GM12878 (cell line): ENCODE measurements at regions not wholly inside any gene's neighbourhood (a gene's known extent, or its start where the extent isn't known, plus 50 kb on each side); places are given as distances from the start of the nearest gene placed in this dataset.

Source experiments
- ATAC-seq: fragments of 200-7000 bp; cut with Tn5 transposase; 3 replicates; pipeline ENCODE4 v1.9.1; 2020; ENCODE audit warnings: mild to moderate bottlenecking, moderate library complexity
- BruUV-seq: library from RNA; stranded (reverse); fragments of 400-500 nt; replicated peaks from 2 replicates; lab custom pipeline; 2021; lab: Mats Ljungman, UMichigan
- CTCF ChIA-PET: fragments of 300-600 bp; sonication (Branson Sonifier 250); formaldehyde crosslinking; extraction: SDS; loops from one replicate; lab custom pipeline; 2021; ENCODE audit warnings: inconsistent platforms; lab: Yijun Ruan, JAX
- POLR2A ChIA-PET: fragments of 350-600 bp; formaldehyde crosslinking; extraction: SDS; loops from one replicate; lab custom pipeline; 2021; ENCODE audit warnings: inconsistent platforms; lab: Charles Lee
- RAD21 ChIA-PET: fragments of 300-600 bp; sonication (Branson Sonifier 250); formaldehyde crosslinking; loops from one replicate; lab custom pipeline; 2023; ENCODE audit warnings: antibody characterized with exemption; ENCODE audit not compliant: unreplicated experiment; lab: Charles Lee
- SMC1A ChIA-PET: fragments of 300-600 bp; sonication (Branson Sonifier 250); formaldehyde crosslinking; loops from one replicate; lab custom pipeline; 2023; ENCODE audit not compliant: unreplicated experiment, uncharacterized antibody; lab: Charles Lee
- DNase-seq: peaks from one replicate; pipeline ENCODE4 v3.0.0-alpha.2; 2011; ENCODE audit warnings: low read depth, low spot score
- FAIRE-seq: peaks from 3 replicates; lab custom pipeline; 2011; peaks lifted over from hg19 to GRCh38; lab: Jason Lieb, UNC
- H2AFZ ChIP-seq: 2 replicates; pipeline ENCODE4 v1.6.0; 2011; ENCODE audit warnings: low read depth, low read length, control low read depth; ENCODE audit not compliant: control insufficient read depth
- H3K27ac ChIP-seq: 2 replicates; pipeline ENCODE4 v1.5.1; 2011; ENCODE audit warnings: control low read depth; ENCODE audit not compliant: control insufficient read depth, insufficient read depth
- H3K27me3 ChIP-seq, 2 experiments: replicated peaks in 1 of 2; 2 replicates each; pipeline versions ENCODE4 v1.6.0 to v1.6.1; 2011; ENCODE audit warnings: low read length in 1 of 2; ENCODE audit not compliant: control insufficient read depth in 2 of 2, insufficient read depth in 2 of 2
- H3K36me3 ChIP-seq, 2 experiments: 2 replicates each; pipeline ENCODE4 v1.5.1; 2011; ENCODE audit warnings: low read length in 1 of 2; ENCODE audit not compliant: control insufficient read depth in 2 of 2, insufficient read depth in 2 of 2
- H3K4me1 ChIP-seq: 2 replicates; pipeline ENCODE4 v1.6.1; 2011; ENCODE audit warnings: mild to moderate bottlenecking, low read length, moderate library complexity, mixed read lengths; ENCODE audit not compliant: control insufficient read depth, insufficient read depth
- H3K4me2 ChIP-seq: 2 replicates; pipeline ENCODE4 v1.6.0; 2011; ENCODE audit warnings: control low read depth; ENCODE audit not compliant: control insufficient read depth, insufficient read depth
- H3K4me3 ChIP-seq: fragments of 200-600 bp; sonication (generic); 2 replicates; pipeline ENCODE4 v1.5.1; 2016
- H3K79me2 ChIP-seq: 2 replicates; pipeline ENCODE4 v1.6.0; 2011; ENCODE audit warnings: low read length; ENCODE audit not compliant: control insufficient read depth, insufficient read depth
- H3K9ac ChIP-seq: 2 replicates; pipeline ENCODE4 v1.8.0; 2011; ENCODE audit warnings: low read length, control low read depth, mixed read lengths; ENCODE audit not compliant: control insufficient read depth, insufficient read depth
- H3K9me3 ChIP-seq: replicated peaks from 3 replicates; pipeline ENCODE4 v1.5.1; 2011; ENCODE audit warnings: mild to moderate bottlenecking, low read length; ENCODE audit not compliant: control insufficient read depth, insufficient read depth
- H4K20me1 ChIP-seq: 2 replicates; pipeline ENCODE4 v1.6.0; 2011; ENCODE audit not compliant: control insufficient read depth, insufficient read depth
- CHD1 ChIP-seq: IDR thresholded peaks from 2 replicates; pipeline ENCODE4 v1.6.1; 2012; ENCODE audit warnings: low read depth, low read length, improper control_type of control experiment
- CREM ChIP-seq: IDR thresholded peaks from 2 replicates; pipeline ENCODE4 v1.6.1; 2014; ENCODE audit warnings: antibody characterized with exemption, low read depth
- KAT2A ChIP-seq: conservative IDR thresholded peaks from 2 replicates; pipeline ENCODE4 v1.6.1; 2011; ENCODE audit warnings: low read depth, low read length; ENCODE audit not compliant: control insufficient read depth
- MAX ChIP-seq: IDR thresholded peaks from 2 replicates; pipeline ENCODE4 v1.6.1; 2012; ENCODE audit warnings: low read depth, low read length, improper control_type of control experiment
- NRF1 ChIP-seq: conservative IDR thresholded peaks from 2 replicates; pipeline ENCODE4 v1.6.1; 2011; ENCODE audit warnings: mild to moderate bottlenecking, low read depth, low read length, improper control_type of control experiment
- POU2F2 ChIP-seq: IDR thresholded peaks from 3 replicates; pipeline ENCODE4 v1.6.1; 2011; ENCODE audit warnings: low read depth, mild to moderate bottlenecking, low read length, borderline replicate concordance
- SP1 ChIP-seq: IDR thresholded peaks from one replicate; pipeline ENCODE4 v1.6.1; 2011; ENCODE audit warnings: low read depth, low read length
- SUPT20H ChIP-seq: IDR thresholded peaks from 2 replicates; pipeline ENCODE4 v1.6.1; 2011; ENCODE audit warnings: low read depth, mild to moderate bottlenecking, low read length, moderate library complexity, borderline replicate concordance; ENCODE audit not compliant: control insufficient read depth
- WGBS: methylation state at CpG from one replicate; pipeline ENCODE4 v1.1.6; 2016; ENCODE audit warnings: low lambda C conversion rate; ENCODE audit not compliant: insufficient replicate concordance, insufficient coverage; ENCODE audit errors: missing lambda C conversion rate; 5-methylcytosine and 5-hydroxymethylcytosine counted together
- in situ Hi-C: fragments of 300-500 bp; cut with MboI; formaldehyde crosslinking; loops from 9 replicates; pipeline ENCODE4 v1.14.3; 2018; ENCODE audit warnings: mixed read lengths
- intact Hi-C: fragments of 100-400 bp; cut with micrococcal nuclease; formaldehyde crosslinking; loops from one replicate; pipeline ENCODE4 v1.14.2; 2022; ENCODE audit not compliant: unreplicated experiment

- H3K4me2 ChIP-seq, result no peak overlapping the region
- no peak overlapping the region for H3K4me3 ChIP-seq
- POLR2A ChIA-PET, result no interaction called here
- no peaks in the 10 kb centered on the region for H3K36me3 ChIP-seq
- no peak overlapping the region for H3K9ac ChIP-seq
- no peaks in the 10 kb centered on the region for H4K20me1 ChIP-seq
- BruUV-seq, result no TSS peak
- TF ChIP-seq NRF1 (no peak), CHD1 (no peak), MAX (no peak), SUPT20H (no peak)
- no peaks in the 10 kb centered on the region for H3K4me1 ChIP-seq
- H3K27ac ChIP-seq, result no peak overlapping the region
- intact Hi-C loops, result no loop called here
- RAD21 ChIA-PET, result no interaction called here
- in situ Hi-C loops, result no loop called here
- SMC1A ChIA-PET, result no interaction called here
- no peaks in the 10 kb centered on the region for H3K9me3 ChIP-seq
- no peaks in the 10 kb centered on the region for H3K79me2 ChIP-seq
- no peak for FAIRE-seq
- no peak for ATAC-seq
- DNase-seq, result no peak
- CTCF ChIA-PET, result interaction anchor here (0.9 kb wide), 1 partner anchor 39 kb away, joined by 3 read pairs; no protein-coding TSS in a partner anchor
- no peak overlapping the region for H2AFZ ChIP-seq
- WGBS, result 2% methylated on average over 2 of the region's 2 CpGs
- no peaks in the 10 kb centered on the region for H3K27me3 ChIP-seq
Observed at GRCh38 chr12:91343010-91343409, 160.4 kb upstream of the DCN start.

GRCh38 chr12:91339106-91339505 lies 156.5 kb upstream of the DCN start:
- H3K4me2 ChIP-seq, result no peak overlapping the region
- ChIA-PET POLR2A (no interaction called here), SMC1A (no interaction called here), RAD21 (no interaction called here), CTCF (interaction anchor here (1.8 kb wide), 1 partner anchor 13 kb away, joined by 4 read pairs; no protein-coding TSS in a partner anchor)
- no peak overlapping the region for H3K9ac ChIP-seq
- ATAC-seq (no peak), FAIRE-seq (no peak), DNase-seq (no peak)
- in situ Hi-C loops, result no loop called here
- no peak for TF ChIP-seq KAT2A
- no peak for TF ChIP-seq POU2F2
- no peak for TF ChIP-seq CREM
- no peak for TF ChIP-seq SP1
- no TSS peak for BruUV-seq
- H3K27ac ChIP-seq, result no peak overlapping the region
- no peaks in the 10 kb centered on the region for H3K27me3 ChIP-seq
- no peaks in the 10 kb centered on the region for H3K36me3 ChIP-seq
- 28% methylated on average over 2 of the region's 2 CpGs for WGBS
- H3K9me3 ChIP-seq, result no peaks in the 10 kb centered on the region
- H3K4me1 ChIP-seq, result no peaks in the 10 kb centered on the region
- intact Hi-C loops, result no loop called here
- H3K79me2 ChIP-seq, result no peaks in the 10 kb centered on the region
- no peaks in the 10 kb centered on the region for H4K20me1 ChIP-seq
- H3K4me3 ChIP-seq, result no peak overlapping the region
- H2AFZ ChIP-seq, result no peak overlapping the region
